HCT116 (cell line): ENCODE measurements at regions not wholly inside any gene's neighbourhood (a gene's known extent, or its start where the extent isn't known, plus 50 kb on each side); places are given as distances from the start of the nearest gene placed in this dataset.

Experiments
- ATAC-seq: fragments of 200-7000 bp; cut with Tn5 transposase; 2 replicates; pipeline ENCODE4 v1.9.1; 2020; ENCODE audit warnings: mild to moderate bottlenecking, moderate library complexity
- BruUV-seq: library from RNA; stranded (reverse); fragments of 400-500 nt; replicated peaks from 2 replicates; lab custom pipeline; 2021; lab: Mats Ljungman, UMichigan
- CTCF ChIA-PET: fragments of 300-600 bp; sonication (Branson Sonifier 250); formaldehyde crosslinking; loops from one replicate; lab custom pipeline; 2021; ENCODE audit warnings: antibody characterized with exemption; lab: Charles Lee
- POLR2A ChIA-PET: fragments of 300-600, 350-600 bp; sonication (Branson Sonifier 250); formaldehyde crosslinking; loops from one replicate; lab custom pipeline; 2021; ENCODE audit warnings: antibody characterized with exemption; lab: Charles Lee
- RAD21 ChIA-PET, 2 experiments: fragments of 300-600 bp; sonication (Branson Sonifier 250); formaldehyde crosslinking; loops; one replicate each; lab custom pipeline; 2023; ENCODE audit warnings: low total read pairs in 2 of 2; ENCODE audit not compliant: uncharacterized antibody in 2 of 2, unreplicated experiment in 2 of 2, low non-redundant PET in 1 of 2; lab: Charles Lee
- DNase-seq: peaks from one replicate; pipeline ENCODE4 v3.0.0-alpha.2; 2010; ENCODE audit warnings: low read depth, low spot score
- H2AFZ ChIP-seq: fragments of 200-600 bp; shearing (Covaris generic), sonication (generic); 2 replicates; pipeline ENCODE4 v1.6.1; 2017; ENCODE audit warnings: low read depth, mixed run types, mixed read lengths, antibody characterized with exemption, low read length; ENCODE audit not compliant: poor library complexity, severe bottlenecking
- H3K27ac ChIP-seq: 2 replicates; pipeline ENCODE4 v1.5.1; 2012; ENCODE audit warnings: low read depth, low read length
- H3K27me3 ChIP-seq: fragments of 200-600 bp; sonication (generic); 2 replicates; pipeline ENCODE4 v1.6.1; 2016; ENCODE audit warnings: mixed run types, low read length, mixed read lengths; ENCODE audit not compliant: insufficient read depth
- H3K36me3 ChIP-seq, 2 experiments: fragments of 200-500 bp in 1 of 2; fragments of 200-600 bp in 1 of 2; sonication (Bioruptor generic) in 1 of 2; sonication (generic) in 1 of 2; 2 replicates each; pipeline versions ENCODE4 v1.5.1 to v1.6.1; 2014 to 2016; ENCODE audit warnings: low read length in 2 of 2, inconsistent platforms in 1 of 2, mixed read lengths in 1 of 2, mixed run types in 1 of 2; ENCODE audit not compliant: insufficient read depth in 2 of 2, control insufficient read depth in 1 of 2
- H3K4me1 ChIP-seq, 2 experiments: fragments of 200-600 bp in 1 of 2; sonication (generic) in 1 of 2; 2 replicates each; pipeline versions ENCODE4 v1.5.1 to v1.6.1; 2012 to 2017; ENCODE audit warnings: low read length in 2 of 2, inconsistent platforms in 1 of 2, mild to moderate bottlenecking in 1 of 2, mixed read lengths in 1 of 2, mixed run types in 1 of 2, moderate library complexity in 1 of 2; ENCODE audit not compliant: insufficient read depth in 2 of 2, control insufficient read depth in 1 of 2
- H3K4me2 ChIP-seq: fragments of 200-600 bp; sonication (generic); 2 replicates; pipeline ENCODE4 v1.6.1; 2017; ENCODE audit warnings: mixed run types, low read length, mixed read lengths
- H3K4me3 ChIP-seq, 2 experiments: fragments of 200-600 bp in 1 of 2; sonication (generic) in 1 of 2; replicated peaks in 1 of 2; 2 replicates each; pipeline ENCODE4 v1.5.1; 2011 to 2016; ENCODE audit warnings: low read length in 2 of 2, control low read depth in 1 of 2, low read depth in 1 of 2, mild to moderate bottlenecking in 1 of 2, mixed read lengths in 1 of 2, mixed run types in 1 of 2
- H3K79me2 ChIP-seq: fragments of 200-600 bp; sonication (generic); 2 replicates; pipeline ENCODE4 v1.6.1; 2017; ENCODE audit warnings: mild to moderate bottlenecking, mixed run types, low read length, moderate library complexity, mixed read lengths; ENCODE audit not compliant: insufficient read depth
- H3K9ac ChIP-seq: fragments of 200-600 bp; sonication (generic); 2 replicates; pipeline ENCODE4 v1.6.1; 2016; ENCODE audit warnings: low read length, mixed read lengths
- H3K9me2 ChIP-seq: fragments of 200-600 bp; sonication (generic), shearing (Covaris generic); 2 replicates; pipeline ENCODE4 v1.6.1; 2017; ENCODE audit warnings: mixed run types, mild to moderate bottlenecking, moderate library complexity; ENCODE audit not compliant: insufficient read depth
- H3K9me3 ChIP-seq, 2 experiments: fragments of 200-500 bp in 1 of 2; fragments of 200-600 bp in 1 of 2; sonication (Bioruptor generic) in 1 of 2; sonication (generic) in 1 of 2; 2 replicates each; pipeline ENCODE4 v1.6.1; 2014 to 2017; ENCODE audit warnings: low read length in 2 of 2, mixed read lengths in 2 of 2, inconsistent platforms in 1 of 2, low read depth in 1 of 2, mild to moderate bottlenecking in 1 of 2, mixed run types in 1 of 2, moderate library complexity in 1 of 2; ENCODE audit not compliant: control insufficient read depth in 1 of 2, insufficient read depth in 1 of 2
- H4K20me1 ChIP-seq: fragments of 200-600 bp; sonication (generic), shearing (Covaris generic); 2 replicates; pipeline ENCODE4 v1.6.1; 2017; ENCODE audit warnings: mixed run types, mild to moderate bottlenecking, moderate library complexity; ENCODE audit not compliant: insufficient read depth
- CBX3 ChIP-seq: IDR thresholded peaks from 2 replicates; pipeline ENCODE4 v1.6.1; 2012; ENCODE audit warnings: low read depth
- CEBPB ChIP-seq: IDR thresholded peaks from 2 replicates; pipeline ENCODE4 v1.6.1; 2012; ENCODE audit warnings: low read depth
- EGR1 ChIP-seq: IDR thresholded peaks from 2 replicates; pipeline ENCODE4 v1.6.1; 2012; ENCODE audit warnings: low read depth
- ELF1 ChIP-seq: IDR thresholded peaks from 2 replicates; pipeline ENCODE4 v1.6.1; 2012; ENCODE audit warnings: low read depth, borderline replicate concordance
- EZH2phosphoT487 ChIP-seq: fragments of 200-600 bp; IDR thresholded peaks from 2 replicates; pipeline ENCODE4 v1.6.1; 2018; ENCODE audit warnings: antibody characterized with exemption, borderline replicate concordance
- FOSL1 ChIP-seq: IDR thresholded peaks from 2 replicates; pipeline ENCODE4 v1.6.1; 2012; ENCODE audit warnings: low read depth
- JUND ChIP-seq: IDR thresholded peaks from 2 replicates; pipeline ENCODE4 v1.6.1; 2012
- POLR2A ChIP-seq: IDR thresholded peaks from 2 replicates; pipeline ENCODE4 v1.7.0; 2011; ENCODE audit warnings: borderline replicate concordance; ENCODE audit not compliant: insufficient read depth, insufficient read length; ENCODE audit errors: extremely low read depth
- POLR2AphosphoS5 ChIP-seq: IDR thresholded peaks from 2 replicates; pipeline ENCODE4 v1.6.1; 2011; ENCODE audit warnings: mild to moderate bottlenecking, low read depth, low read length, moderate library complexity
- RAD21 ChIP-seq: IDR thresholded peaks from 2 replicates; pipeline ENCODE4 v1.6.1; 2012; ENCODE audit warnings: low read depth, mild to moderate bottlenecking
- SIN3A ChIP-seq: IDR thresholded peaks from 2 replicates; pipeline ENCODE4 v1.6.1; 2012; ENCODE audit warnings: low read depth
- SP1 ChIP-seq: IDR thresholded peaks from 2 replicates; pipeline ENCODE4 v1.6.1; 2012; ENCODE audit warnings: low read depth
- SRF ChIP-seq: IDR thresholded peaks from 2 replicates; pipeline ENCODE4 v1.6.1; 2012; ENCODE audit warnings: low read depth
- ZNF274 ChIP-seq: fragments of 200-500 bp; sonication (Bioruptor generic); IDR thresholded peaks from 2 replicates; pipeline ENCODE4 v1.6.1; 2014; ENCODE audit warnings: mild to moderate bottlenecking, low read depth, low read length, inconsistent platforms
- intact Hi-C: fragments of 100-400 bp; cut with micrococcal nuclease; formaldehyde crosslinking; loops from 2 replicates; pipeline ENCODE4 v1.10.0; 2022
- TF ChIP-seq, protein P1 (sequence below), 3 experiments: fragments of 200-600 bp in 1 of 3; sonication (generic) in 1 of 3; IDR thresholded peaks in 2 of 3; conservative IDR thresholded peaks in 1 of 3; 2 replicates each; pipeline ENCODE4 v1.5.1; 2012 to 2017; ENCODE audit warnings: low read depth in 2 of 3, low read length in 2 of 3, antibody characterized with exemption in 1 of 3, borderline replicate concordance in 1 of 3, control low read depth in 1 of 3, mild to moderate bottlenecking in 1 of 3, mixed read lengths in 1 of 3, mixed run types in 1 of 3, moderate library complexity in 1 of 3; ENCODE audit not compliant: insufficient read depth in 1 of 3
- TF ChIP-seq, protein P2 (sequence below): IDR thresholded peaks from 2 replicates; pipeline ENCODE4 v1.6.1; 2012
- TF ChIP-seq, protein P3 (sequence below): IDR thresholded peaks from 2 replicates; pipeline ENCODE4 v1.6.1; 2012
- TF ChIP-seq, protein P4 (sequence below): IDR thresholded peaks from 2 replicates; pipeline ENCODE4 v1.6.1; 2011; ENCODE audit warnings: mild to moderate bottlenecking, low read length, moderate library complexity; ENCODE audit not compliant: insufficient replicate concordance; ENCODE audit errors: extremely low read depth
- TF ChIP-seq, protein P5 (sequence below): IDR thresholded peaks from 2 replicates; pipeline ENCODE4 v1.6.1; 2012; ENCODE audit warnings: low read depth

DNA sequence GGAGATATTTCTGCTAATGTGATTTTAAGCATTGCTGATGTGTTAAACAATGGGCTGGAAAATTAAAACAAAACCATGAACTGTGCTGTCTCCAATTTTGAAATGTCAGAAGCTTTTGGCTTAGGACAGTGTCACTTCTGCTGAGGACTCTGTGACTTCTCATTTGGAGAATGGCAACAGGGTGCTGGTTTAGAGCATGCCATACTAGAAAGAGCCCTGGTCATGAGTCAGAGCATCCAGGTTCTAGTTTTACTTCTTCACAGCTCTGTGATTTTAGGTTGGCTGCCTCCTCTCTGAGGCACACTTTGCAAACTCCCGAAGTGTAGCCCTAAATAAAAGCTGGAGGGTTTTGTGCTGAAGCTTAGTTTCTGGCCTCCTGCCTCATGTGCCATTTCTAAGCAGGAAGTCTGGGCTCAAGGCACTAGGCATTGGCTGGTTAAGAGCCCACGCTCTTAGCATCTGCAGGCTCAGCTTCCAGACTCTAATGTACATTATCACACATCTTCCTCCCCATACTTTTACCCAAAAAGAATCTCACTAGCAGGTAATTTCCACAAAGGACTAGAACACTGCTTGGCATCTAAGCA is 193.8 kb downstream of the CNTN3 start (continued):
- TF ChIP-seq, protein P1, sequence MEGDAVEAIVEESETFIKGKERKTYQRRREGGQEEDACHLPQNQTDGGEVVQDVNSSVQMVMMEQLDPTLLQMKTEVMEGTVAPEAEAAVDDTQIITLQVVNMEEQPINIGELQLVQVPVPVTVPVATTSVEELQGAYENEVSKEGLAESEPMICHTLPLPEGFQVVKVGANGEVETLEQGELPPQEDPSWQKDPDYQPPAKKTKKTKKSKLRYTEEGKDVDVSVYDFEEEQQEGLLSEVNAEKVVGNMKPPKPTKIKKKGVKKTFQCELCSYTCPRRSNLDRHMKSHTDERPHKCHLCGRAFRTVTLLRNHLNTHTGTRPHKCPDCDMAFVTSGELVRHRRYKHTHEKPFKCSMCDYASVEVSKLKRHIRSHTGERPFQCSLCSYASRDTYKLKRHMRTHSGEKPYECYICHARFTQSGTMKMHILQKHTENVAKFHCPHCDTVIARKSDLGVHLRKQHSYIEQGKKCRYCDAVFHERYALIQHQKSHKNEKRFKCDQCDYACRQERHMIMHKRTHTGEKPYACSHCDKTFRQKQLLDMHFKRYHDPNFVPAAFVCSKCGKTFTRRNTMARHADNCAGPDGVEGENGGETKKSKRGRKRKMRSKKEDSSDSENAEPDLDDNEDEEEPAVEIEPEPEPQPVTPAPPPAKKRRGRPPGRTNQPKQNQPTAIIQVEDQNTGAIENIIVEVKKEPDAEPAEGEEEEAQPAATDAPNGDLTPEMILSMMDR (IDR thresholded peaks at IDR 0.05 in 2 of 3, conservative IDR thresholded peaks at IDR 0.05 in 1 of 3; ENCODE audit: borderline replicate concordance in 1 of 3, insufficient read depth in 1 of 3, low read depth in 2 of 3, low read length in 2 of 3): no peak
- TF ChIP-seq POLR2AphosphoS5 (no peak), RAD21 (no peak), CBX3 (no peak)
- TF ChIP-seq, all 23 proteins: peak for 0

DNA sequence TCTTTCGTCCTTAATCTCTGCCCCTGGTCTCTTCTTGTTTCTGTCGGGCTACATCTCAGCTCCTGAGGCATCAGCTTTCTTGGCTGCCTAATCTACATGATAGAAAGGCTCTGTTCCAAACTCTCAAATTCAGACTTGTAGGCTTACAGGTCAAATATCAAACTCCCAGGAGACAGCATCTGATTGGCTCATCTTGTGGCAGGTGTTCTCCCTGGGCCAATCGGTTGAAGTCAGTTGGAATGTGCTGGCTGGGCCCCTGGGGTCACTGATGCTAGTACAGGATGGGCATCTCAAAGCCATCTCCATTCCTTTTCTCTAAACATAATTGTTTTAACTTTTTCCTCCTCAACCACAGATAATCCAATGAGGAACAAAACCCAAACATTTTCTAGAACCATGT is 198.7 kb downstream of the CNTN3 start:
- Histone ChIP-seq H3K4me2 (no peak overlapping the region), H3K9me2 (no peaks in the 10 kb centered on the region), H3K4me3 (no peak overlapping the region), H3K27me3 (no peaks in the 10 kb centered on the region), H3K9ac (no peak overlapping the region), H3K4me1 (no peaks in the 10 kb centered on the region), H3K36me3 (no peaks in the 10 kb centered on the region), H3K27ac (no peak overlapping the region), H3K79me2 (no peaks in the 10 kb centered on the region), H3K9me3 (peaks cover 4 to 23% of the 10 kb centered on the region in 2 experiments; a peak in 2 of 4 replicates), H2AFZ (no peak overlapping the region), H4K20me1 (no peaks in the 10 kb centered on the region)
- no peak for DNase-seq
- POLR2A ChIA-PET: no interaction called here
- no TSS peak for BruUV-seq
- TF ChIP-seq, protein P2, sequence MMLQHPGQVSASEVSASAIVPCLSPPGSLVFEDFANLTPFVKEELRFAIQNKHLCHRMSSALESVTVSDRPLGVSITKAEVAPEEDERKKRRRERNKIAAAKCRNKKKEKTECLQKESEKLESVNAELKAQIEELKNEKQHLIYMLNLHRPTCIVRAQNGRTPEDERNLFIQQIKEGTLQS: no peak
- TF ChIP-seq CEBPB: no peak
- TF ChIP-seq SRF: no peak
- TF ChIP-seq ELF1: no peak
- TF ChIP-seq, protein P3, sequence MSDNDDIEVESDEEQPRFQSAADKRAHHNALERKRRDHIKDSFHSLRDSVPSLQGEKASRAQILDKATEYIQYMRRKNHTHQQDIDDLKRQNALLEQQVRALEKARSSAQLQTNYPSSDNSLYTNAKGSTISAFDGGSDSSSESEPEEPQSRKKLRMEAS: no peak
- TF ChIP-seq, protein P4, sequence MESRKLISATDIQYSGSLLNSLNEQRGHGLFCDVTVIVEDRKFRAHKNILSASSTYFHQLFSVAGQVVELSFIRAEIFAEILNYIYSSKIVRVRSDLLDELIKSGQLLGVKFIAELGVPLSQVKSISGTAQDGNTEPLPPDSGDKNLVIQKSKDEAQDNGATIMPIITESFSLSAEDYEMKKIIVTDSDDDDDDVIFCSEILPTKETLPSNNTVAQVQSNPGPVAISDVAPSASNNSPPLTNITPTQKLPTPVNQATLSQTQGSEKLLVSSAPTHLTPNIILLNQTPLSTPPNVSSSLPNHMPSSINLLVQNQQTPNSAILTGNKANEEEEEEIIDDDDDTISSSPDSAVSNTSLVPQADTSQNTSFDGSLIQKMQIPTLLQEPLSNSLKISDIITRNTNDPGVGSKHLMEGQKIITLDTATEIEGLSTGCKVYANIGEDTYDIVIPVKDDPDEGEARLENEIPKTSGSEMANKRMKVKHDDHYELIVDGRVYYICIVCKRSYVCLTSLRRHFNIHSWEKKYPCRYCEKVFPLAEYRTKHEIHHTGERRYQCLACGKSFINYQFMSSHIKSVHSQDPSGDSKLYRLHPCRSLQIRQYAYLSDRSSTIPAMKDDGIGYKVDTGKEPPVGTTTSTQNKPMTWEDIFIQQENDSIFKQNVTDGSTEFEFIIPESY: no peak
- TF ChIP-seq JUND: no peak
- no peak for TF ChIP-seq SIN3A
- TF ChIP-seq RAD21: no peak
- TF ChIP-seq EZH2phosphoT487: no peak
- TF ChIP-seq POLR2A: no peak
- no peak for TF ChIP-seq CBX3
- TF ChIP-seq, protein P5, sequence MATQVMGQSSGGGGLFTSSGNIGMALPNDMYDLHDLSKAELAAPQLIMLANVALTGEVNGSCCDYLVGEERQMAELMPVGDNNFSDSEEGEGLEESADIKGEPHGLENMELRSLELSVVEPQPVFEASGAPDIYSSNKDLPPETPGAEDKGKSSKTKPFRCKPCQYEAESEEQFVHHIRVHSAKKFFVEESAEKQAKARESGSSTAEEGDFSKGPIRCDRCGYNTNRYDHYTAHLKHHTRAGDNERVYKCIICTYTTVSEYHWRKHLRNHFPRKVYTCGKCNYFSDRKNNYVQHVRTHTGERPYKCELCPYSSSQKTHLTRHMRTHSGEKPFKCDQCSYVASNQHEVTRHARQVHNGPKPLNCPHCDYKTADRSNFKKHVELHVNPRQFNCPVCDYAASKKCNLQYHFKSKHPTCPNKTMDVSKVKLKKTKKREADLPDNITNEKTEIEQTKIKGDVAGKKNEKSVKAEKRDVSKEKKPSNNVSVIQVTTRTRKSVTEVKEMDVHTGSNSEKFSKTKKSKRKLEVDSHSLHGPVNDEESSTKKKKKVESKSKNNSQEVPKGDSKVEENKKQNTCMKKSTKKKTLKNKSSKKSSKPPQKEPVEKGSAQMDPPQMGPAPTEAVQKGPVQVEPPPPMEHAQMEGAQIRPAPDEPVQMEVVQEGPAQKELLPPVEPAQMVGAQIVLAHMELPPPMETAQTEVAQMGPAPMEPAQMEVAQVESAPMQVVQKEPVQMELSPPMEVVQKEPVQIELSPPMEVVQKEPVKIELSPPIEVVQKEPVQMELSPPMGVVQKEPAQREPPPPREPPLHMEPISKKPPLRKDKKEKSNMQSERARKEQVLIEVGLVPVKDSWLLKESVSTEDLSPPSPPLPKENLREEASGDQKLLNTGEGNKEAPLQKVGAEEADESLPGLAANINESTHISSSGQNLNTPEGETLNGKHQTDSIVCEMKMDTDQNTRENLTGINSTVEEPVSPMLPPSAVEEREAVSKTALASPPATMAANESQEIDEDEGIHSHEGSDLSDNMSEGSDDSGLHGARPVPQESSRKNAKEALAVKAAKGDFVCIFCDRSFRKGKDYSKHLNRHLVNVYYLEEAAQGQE: no peak
- no peak for TF ChIP-seq EGR1
- no peak for TF ChIP-seq POLR2AphosphoS5
- no peak for TF ChIP-seq FOSL1
- no peak for TF ChIP-seq SP1
- no peak for TF ChIP-seq ZNF274
- intact Hi-C loops: no loop called here
- CTCF ChIA-PET: no interaction called here
- RAD21 ChIA-PET: no interaction called here
- no peak for ATAC-seq
